Thymus (tissue), 11 donors: ENCODE measurements at regions not wholly inside any gene's neighbourhood (a gene's known extent, or its start where the extent isn't known, plus 50 kb on each side); places are given as distances from the start of the nearest gene placed in this dataset.

ENCODE experiments used
- DNase-seq, 9 donors: peaks; one replicate each; pipeline ENCODE4 v3.0.0-alpha.2; 2013; ENCODE audit warnings: low spot score in 9 of 9, low read depth in 6 of 9, missing footprints in 1 of 9
- H3K27ac ChIP-seq, 2 donors: one replicate each; pipeline ENCODE4 v1.5.1; 2013; ENCODE audit warnings: control low read depth in 1 of 2, low read depth in 1 of 2, low read length in 1 of 2, mild to moderate bottlenecking in 1 of 2, moderate library complexity in 1 of 2
- H3K27me3 ChIP-seq, 2 donors: one replicate each; pipeline ENCODE4 v1.5.1; 2013; ENCODE audit warnings: low read length in 1 of 2; ENCODE audit not compliant: control insufficient read depth in 2 of 2, insufficient read depth in 1 of 2
- H3K36me3 ChIP-seq, 2 donors: one replicate each; pipeline ENCODE4 v1.5.1; 2013; ENCODE audit warnings: low read length in 1 of 2, mild to moderate bottlenecking in 1 of 2, moderate library complexity in 1 of 2; ENCODE audit not compliant: control insufficient read depth in 2 of 2, insufficient read depth in 2 of 2
- H3K4me1 ChIP-seq, 2 donors: one replicate each; pipeline ENCODE4 v1.5.1; 2013; ENCODE audit warnings: low read length in 2 of 2; ENCODE audit not compliant: control insufficient read depth in 2 of 2, insufficient read depth in 2 of 2
- H3K4me3 ChIP-seq, 2 donors: one replicate each; pipeline ENCODE4 v1.5.1; 2013; ENCODE audit warnings: low read length in 2 of 2, control low read depth in 1 of 2, mild to moderate bottlenecking in 1 of 2
- H3K9me3 ChIP-seq, 2 donors: one replicate each; pipeline ENCODE4 v1.5.1; 2013; ENCODE audit warnings: low read length in 1 of 2, mild to moderate bottlenecking in 1 of 2; ENCODE audit not compliant: control insufficient read depth in 2 of 2, insufficient read depth in 1 of 2
- WGBS: extraction: QIAGEN DNeasy Blood & Tissue Kit; methylation state at CpG from one replicate; pipeline ENCODE4 v1.1.7; 2013; 5-methylcytosine and 5-hydroxymethylcytosine counted together
- donor health status: healthy.

GRCh38 chr7:119514326-119514725 lies 758.6 kb upstream of the KCND2 start:
- no peaks in the 10 kb centered on the region for H3K36me3 ChIP-seq
- H3K9me3 ChIP-seq, result no peaks in the 10 kb centered on the region
- DNase-seq, result no peak
- H3K27ac ChIP-seq, result no peak overlapping the region
- no peaks in the 10 kb centered on the region for H3K27me3 ChIP-seq
- 72% methylated on average over 3 of the region's 3 CpGs for WGBS
- H3K4me3 ChIP-seq, result no peak overlapping the region
- no peaks in the 10 kb centered on the region for H3K4me1 ChIP-seq

GRCh38 chr7:119515214-119515613 lies 757.8 kb upstream of the KCND2 start:
- H3K4me3 ChIP-seq, result no peak overlapping the region
- 62% methylated on average over 5 of the region's 5 CpGs for WGBS
- no peak overlapping the region for H3K27ac ChIP-seq
- H3K36me3 ChIP-seq, result no peaks in the 10 kb centered on the region
- no peaks in the 10 kb centered on the region for H3K4me1 ChIP-seq
- no peaks in the 10 kb centered on the region for H3K27me3 ChIP-seq
- DNase-seq, result no peak
- H3K9me3 ChIP-seq, result peaks cover 0 to 3% of the 10 kb centered on the region in 2 donors

GRCh38 chr7:119515962-119516361 lies 757.0 kb upstream of the KCND2 start:
- H3K36me3 ChIP-seq, result no peaks in the 10 kb centered on the region
- no peak for DNase-seq
- no peaks in the 10 kb centered on the region for H3K4me1 ChIP-seq
- no peak overlapping the region for H3K27ac ChIP-seq
- peaks cover 0 to 3% of the 10 kb centered on the region in 2 donors for H3K9me3 ChIP-seq
- H3K27me3 ChIP-seq, result no peaks in the 10 kb centered on the region
- 77% methylated on average over 3 of the region's 3 CpGs for WGBS
- no peak overlapping the region for H3K4me3 ChIP-seq

GRCh38 chr7:119522263-119522662 lies 750.7 kb upstream of the KCND2 start:
- Histone ChIP-seq H3K4me3 (no peak overlapping the region), H3K4me1 (no peaks in the 10 kb centered on the region), H3K27ac (no peak overlapping the region), H3K27me3 (no peaks in the 10 kb centered on the region), H3K36me3 (no peaks in the 10 kb centered on the region), H3K9me3 (peaks cover 0 to 14% of the 10 kb centered on the region in 2 donors)
- 90% methylated on average over 1 of the region's 1 CpG for WGBS
- DNase-seq, result no peak

- no peaks in the 10 kb centered on the region for H3K36me3 ChIP-seq
- H3K9me3 ChIP-seq, result peaks cover 0 to 14% of the 10 kb centered on the region in 2 donors
- no peaks in the 10 kb centered on the region for H3K4me1 ChIP-seq
- H3K27ac ChIP-seq, result no peak overlapping the region
- no peak overlapping the region for H3K4me3 ChIP-seq
- WGBS, result 89% methylated on average over 6 of the region's 6 CpGs
- H3K27me3 ChIP-seq, result no peaks in the 10 kb centered on the region
- no peak for DNase-seq
Observed at GRCh38 chr7:119522698-119523097, 750.3 kb upstream of the KCND2 start.

GRCh38 chr7:119545118-119545517 lies 727.9 kb upstream of the KCND2 start:
- Histone ChIP-seq H3K27me3 (no peaks in the 10 kb centered on the region), H3K9me3 (no peaks in the 10 kb centered on the region), H3K4me3 (no peak overlapping the region), H3K4me1 (no peaks in the 10 kb centered on the region), H3K36me3 (no peaks in the 10 kb centered on the region), H3K27ac (no peak overlapping the region)
- DNase-seq, result no peak

GRCh38 chr7:119555788-119556187 lies 717.2 kb upstream of the KCND2 start:
- WGBS, result 94% methylated on average over 3 of the region's 3 CpGs
- H3K4me3 ChIP-seq, result no peak overlapping the region
- H3K9me3 ChIP-seq, result no peaks in the 10 kb centered on the region
- no peaks in the 10 kb centered on the region for H3K4me1 ChIP-seq
- DNase-seq, result no peak
- H3K27ac ChIP-seq, result no peak overlapping the region
- H3K36me3 ChIP-seq, result no peaks in the 10 kb centered on the region
- no peaks in the 10 kb centered on the region for H3K27me3 ChIP-seq

GRCh38 chr7:119556436-119556835 lies 716.5 kb upstream of the KCND2 start:
- DNase-seq, result no peak
- no peak overlapping the region for H3K4me3 ChIP-seq
- 97% methylated on average over 2 of the region's 2 CpGs for WGBS
- H3K9me3 ChIP-seq, result no peaks in the 10 kb centered on the region
- no peaks in the 10 kb centered on the region for H3K36me3 ChIP-seq
- H3K27me3 ChIP-seq, result no peaks in the 10 kb centered on the region
- H3K4me1 ChIP-seq, result no peaks in the 10 kb centered on the region
- H3K27ac ChIP-seq, result no peak overlapping the region

- no peak for DNase-seq
- H3K27me3 ChIP-seq, result no peaks in the 10 kb centered on the region
- H3K9me3 ChIP-seq, result no peaks in the 10 kb centered on the region
- H3K27ac ChIP-seq, result no peak overlapping the region
- WGBS, result 78% methylated on average over 2 of the region's 2 CpGs
- H3K4me1 ChIP-seq, result no peaks in the 10 kb centered on the region
- H3K36me3 ChIP-seq, result no peaks in the 10 kb centered on the region
- no peak overlapping the region for H3K4me3 ChIP-seq
Observed at GRCh38 chr7:119561751-119562150, 711.2 kb upstream of the KCND2 start.

GRCh38 chr7:119562839-119563238 lies 710.1 kb upstream of the KCND2 start:
- Histone ChIP-seq H3K4me1 (no peaks in the 10 kb centered on the region), H3K9me3 (no peaks in the 10 kb centered on the region), H3K27me3 (no peaks in the 10 kb centered on the region), H3K4me3 (no peak overlapping the region), H3K27ac (no peak overlapping the region), H3K36me3 (no peaks in the 10 kb centered on the region)
- 85% methylated on average over 3 of the region's 3 CpGs for whole genome bisulfite sequencing
- DNase-seq, result no peak
